ENCODE measurements at regions not wholly inside any gene's neighbourhood (a gene's known extent, or its start where the extent isn't known, plus 50 kb on each side); places are given as distances from the start of the nearest gene placed in this dataset.
"Not testable (repeated sequence)": the region's sequence is repeated elsewhere in the genome, so short reads cannot be mapped to it uniquely, and the experiment has no call there.

- H3K27ac Mint-ChIP-seq = no peak overlapping the region
- Histone ChIP-seq H3K4me1 (ENCODE audit: control insufficient read depth, insufficient read depth, low read length, poor library complexity, severe bottlenecking) (no peaks in the 10 kb centered on the region), H3K36me3 (ENCODE audit: control insufficient read depth, insufficient read depth, low read length) (no peaks in the 10 kb centered on the region), H3K27me3 (ENCODE audit: control insufficient read depth, insufficient read depth, low read length) (no peaks in the 10 kb centered on the region), H3K27ac (ENCODE audit: insufficient read depth, low read length, poor library complexity, severe bottlenecking) (no peak overlapping the region), H3K4me3 (ENCODE audit: low read depth, low read length) (no peak overlapping the region), H3K9me3 (ENCODE audit: control insufficient read depth in 2 of 2, low read length in 2 of 2) (no peaks in the 10 kb centered on the region)
- H3K27me3 Mint-ChIP-seq = no peaks in the 10 kb centered on the region
- no peak for ATAC-seq (ENCODE audit: low read depth in 2 of 2)
- no peaks in the 10 kb centered on the region for H3K36me3 Mint-ChIP-seq
- H3K4me3 Mint-ChIP-seq = no peak overlapping the region
- no peak for DNase-seq
- no peaks in the 10 kb centered on the region for H3K4me1 Mint-ChIP-seq
- peaks cover 0 to 9% (median 3%) of the 10 kb centered on the region in 7 donors for H3K9me3 Mint-ChIP-seq
Measured at GRCh38 chr13:90839061-90839460, 508.4 kb upstream of the MIR17HG start.

- no peaks in the 10 kb centered on the region for H3K36me3 Mint-ChIP-seq
- no peak overlapping the region for H3K4me3 Mint-ChIP-seq
- H3K27ac Mint-ChIP-seq = no peak overlapping the region
- Histone ChIP-seq H3K27me3 (ENCODE audit: control insufficient read depth, insufficient read depth, low read length) (no peaks in the 10 kb centered on the region), H3K27ac (ENCODE audit: insufficient read depth, low read length, poor library complexity, severe bottlenecking) (no peak overlapping the region), H3K36me3 (ENCODE audit: control insufficient read depth, insufficient read depth, low read length) (no peaks in the 10 kb centered on the region), H3K4me1 (ENCODE audit: control insufficient read depth, insufficient read depth, low read length, poor library complexity, severe bottlenecking) (no peaks in the 10 kb centered on the region), H3K4me3 (ENCODE audit: low read depth, low read length) (no peak overlapping the region), H3K9me3 (ENCODE audit: control insufficient read depth in 2 of 2, low read length in 2 of 2) (no peaks in the 10 kb centered on the region)
- H3K27me3 Mint-ChIP-seq = peaks cover 4% of the 10 kb centered on the region
- H3K9me3 Mint-ChIP-seq = peaks cover 0 to 24% (median 7%) of the 10 kb centered on the region in 7 donors
- no peaks in the 10 kb centered on the region for H3K4me1 Mint-ChIP-seq
- ATAC-seq (ENCODE audit: low read depth in 2 of 2) (no peak), DNase-seq (no peak)
Measured at GRCh38 chr13:90846936-90847335, 500.6 kb upstream of the MIR17HG start.

GRCh38 chr13:90853666-90854065 is 493.8 kb upstream of the MIR17HG start:
- DNase-seq; H3K4me1 Mint-ChIP-seq; H3K27me3 Mint-ChIP-seq; H3K4me1 ChIP-seq (ENCODE audit: control insufficient read depth, insufficient read depth, low read length, poor library complexity, severe bottlenecking); H3K27me3 ChIP-seq (ENCODE audit: control insufficient read depth, insufficient read depth, low read length); H3K27ac Mint-ChIP-seq; H3K27ac ChIP-seq (ENCODE audit: insufficient read depth, low read length, poor library complexity, severe bottlenecking); H3K36me3 ChIP-seq (ENCODE audit: control insufficient read depth, insufficient read depth, low read length); H3K4me3 ChIP-seq (ENCODE audit: low read depth, low read length); H3K9me3 ChIP-seq (ENCODE audit: control insufficient read depth in 2 of 2, low read length in 2 of 2); H3K36me3 Mint-ChIP-seq; H3K4me3 Mint-ChIP-seq; ATAC-seq (ENCODE audit: low read depth in 2 of 2): not testable (repeated sequence)
- H3K9me3 Mint-ChIP-seq = peaks cover 0 to 27% (median 6%) of the 10 kb centered on the region in 7 donors

GRCh38 chr13:90857921-90858320 is 489.6 kb upstream of the MIR17HG start:
- peaks cover 0 to 14% (median 1%) of the 10 kb centered on the region in 7 donors for H3K9me3 Mint-ChIP-seq
- ATAC-seq (ENCODE audit: low read depth in 2 of 2) (no peak), DNase-seq (no peak)
- Histone ChIP-seq H3K4me3 (ENCODE audit: low read depth, low read length) (no peak overlapping the region), H3K4me1 (ENCODE audit: control insufficient read depth, insufficient read depth, low read length, poor library complexity, severe bottlenecking) (no peaks in the 10 kb centered on the region), H3K27ac (ENCODE audit: insufficient read depth, low read length, poor library complexity, severe bottlenecking) (no peak overlapping the region), H3K36me3 (ENCODE audit: control insufficient read depth, insufficient read depth, low read length) (no peaks in the 10 kb centered on the region), H3K27me3 (ENCODE audit: control insufficient read depth, insufficient read depth, low read length) (no peaks in the 10 kb centered on the region), H3K9me3 (ENCODE audit: control insufficient read depth in 2 of 2, low read length in 2 of 2) (no peaks in the 10 kb centered on the region)
- H3K36me3 Mint-ChIP-seq = no peaks in the 10 kb centered on the region
- H3K27me3 Mint-ChIP-seq = no peaks in the 10 kb centered on the region
- no peak overlapping the region for H3K4me3 Mint-ChIP-seq
- no peaks in the 10 kb centered on the region for H3K4me1 Mint-ChIP-seq
- H3K27ac Mint-ChIP-seq = no peak overlapping the region

- H3K9me3 ChIP-seq (ENCODE audit: control insufficient read depth in 2 of 2, low read length in 2 of 2) = no peaks in the 10 kb centered on the region
- no peak overlapping the region for H3K27ac Mint-ChIP-seq
- no peak for DNase-seq
- H3K9me3 Mint-ChIP-seq = peaks cover 0 to 1% (median 0%) of the 10 kb centered on the region in 7 donors
- H3K27me3 Mint-ChIP-seq = no peaks in the 10 kb centered on the region
- no peaks in the 10 kb centered on the region for H3K36me3 Mint-ChIP-seq
- no peak overlapping the region for H3K4me3 Mint-ChIP-seq
- H3K4me3 ChIP-seq (ENCODE audit: low read depth, low read length) = no peak overlapping the region
- ATAC-seq (ENCODE audit: low read depth in 2 of 2) = no peak
- H3K4me1 ChIP-seq (ENCODE audit: control insufficient read depth, insufficient read depth, low read length, poor library complexity, severe bottlenecking) = no peaks in the 10 kb centered on the region
- H3K36me3 ChIP-seq (ENCODE audit: control insufficient read depth, insufficient read depth, low read length) = no peaks in the 10 kb centered on the region
- H3K27me3 ChIP-seq (ENCODE audit: control insufficient read depth, insufficient read depth, low read length) = no peaks in the 10 kb centered on the region
- H3K4me1 Mint-ChIP-seq = no peaks in the 10 kb centered on the region
- no peak overlapping the region for H3K27ac ChIP-seq (ENCODE audit: insufficient read depth, low read length, poor library complexity, severe bottlenecking)
Measured at GRCh38 chr13:90866006-90866405, 481.5 kb upstream of the MIR17HG start.

- Histone ChIP-seq H3K4me3 (ENCODE audit: low read depth, low read length) (no peak overlapping the region), H3K9me3 (ENCODE audit: control insufficient read depth in 2 of 2, low read length in 2 of 2) (no peaks in the 10 kb centered on the region), H3K4me1 (ENCODE audit: control insufficient read depth, insufficient read depth, low read length, poor library complexity, severe bottlenecking) (no peaks in the 10 kb centered on the region), H3K36me3 (ENCODE audit: control insufficient read depth, insufficient read depth, low read length) (no peaks in the 10 kb centered on the region), H3K27ac (ENCODE audit: insufficient read depth, low read length, poor library complexity, severe bottlenecking) (no peak overlapping the region), H3K27me3 (ENCODE audit: control insufficient read depth, insufficient read depth, low read length) (no peaks in the 10 kb centered on the region)
- no peaks in the 10 kb centered on the region for H3K36me3 Mint-ChIP-seq
- no peaks in the 10 kb centered on the region for H3K27me3 Mint-ChIP-seq
- H3K4me3 Mint-ChIP-seq = no peak overlapping the region
- DNase-seq = peak in 1 of 3 donors; percentile 42
- H3K9me3 Mint-ChIP-seq = peaks cover 0 to 2% (median 0%) of the 10 kb centered on the region in 7 donors
- no peaks in the 10 kb centered on the region for H3K4me1 Mint-ChIP-seq
- ATAC-seq (ENCODE audit: low read depth in 2 of 2) = no peak
- no peak overlapping the region for H3K27ac Mint-ChIP-seq
Measured at GRCh38 chr13:90867336-90867683, 480.2 kb upstream of the MIR17HG start.

- H3K36me3 ChIP-seq (ENCODE audit: control insufficient read depth, insufficient read depth, low read length) = no peaks in the 10 kb centered on the region
- DNase-seq (no peak), ATAC-seq (ENCODE audit: low read depth in 2 of 2) (no peak)
- no peaks in the 10 kb centered on the region for H3K4me1 Mint-ChIP-seq
- no peaks in the 10 kb centered on the region for H3K4me1 ChIP-seq (ENCODE audit: control insufficient read depth, insufficient read depth, low read length, poor library complexity, severe bottlenecking)
- peaks cover 0 to 2% (median 0%) of the 10 kb centered on the region in 7 donors for H3K9me3 Mint-ChIP-seq
- H3K27me3 ChIP-seq (ENCODE audit: control insufficient read depth, insufficient read depth, low read length) = no peaks in the 10 kb centered on the region
- no peak overlapping the region for H3K4me3 Mint-ChIP-seq
- no peak overlapping the region for H3K27ac Mint-ChIP-seq
- no peak overlapping the region for H3K27ac ChIP-seq (ENCODE audit: insufficient read depth, low read length, poor library complexity, severe bottlenecking)
- H3K9me3 ChIP-seq (ENCODE audit: control insufficient read depth in 2 of 2, low read length in 2 of 2) = no peaks in the 10 kb centered on the region
- H3K27me3 Mint-ChIP-seq = no peaks in the 10 kb centered on the region
- H3K36me3 Mint-ChIP-seq = no peaks in the 10 kb centered on the region
- no peak overlapping the region for H3K4me3 ChIP-seq (ENCODE audit: low read depth, low read length)
Measured at GRCh38 chr13:90868321-90868920, 479.1 kb upstream of the MIR17HG start.

GRCh38 chr13:90869580-90869979 is 477.9 kb upstream of the MIR17HG start:
- H3K4me1 Mint-ChIP-seq = no peaks in the 10 kb centered on the region
- H3K27me3 ChIP-seq (ENCODE audit: control insufficient read depth, insufficient read depth, low read length) = no peaks in the 10 kb centered on the region
- H3K27me3 Mint-ChIP-seq = no peaks in the 10 kb centered on the region
- H3K4me3 Mint-ChIP-seq = no peak overlapping the region
- no peak overlapping the region for H3K27ac ChIP-seq (ENCODE audit: insufficient read depth, low read length, poor library complexity, severe bottlenecking)
- no peak for DNase-seq
- H3K27ac Mint-ChIP-seq = no peak overlapping the region
- no peaks in the 10 kb centered on the region for H3K36me3 ChIP-seq (ENCODE audit: control insufficient read depth, insufficient read depth, low read length)
- H3K9me3 Mint-ChIP-seq = peaks cover 0 to 5% (median 0%) of the 10 kb centered on the region in 7 donors
- H3K36me3 Mint-ChIP-seq = no peaks in the 10 kb centered on the region
- no peak overlapping the region for H3K4me3 ChIP-seq (ENCODE audit: low read depth, low read length)
- no peak for ATAC-seq (ENCODE audit: low read depth in 2 of 2)
- H3K4me1 ChIP-seq (ENCODE audit: control insufficient read depth, insufficient read depth, low read length, poor library complexity, severe bottlenecking) = no peaks in the 10 kb centered on the region
- no peaks in the 10 kb centered on the region for H3K9me3 ChIP-seq (ENCODE audit: control insufficient read depth in 2 of 2, low read length in 2 of 2)

All from CD4-positive, CD25-positive, alpha-beta regulatory T cell (primary cell).